ENCODE measurements at regions not wholly inside any gene's neighbourhood (a gene's known extent, or its start where the extent isn't known, plus 50 kb on each side); places are given as distances from the start of the nearest gene placed in this dataset.

DNA sequence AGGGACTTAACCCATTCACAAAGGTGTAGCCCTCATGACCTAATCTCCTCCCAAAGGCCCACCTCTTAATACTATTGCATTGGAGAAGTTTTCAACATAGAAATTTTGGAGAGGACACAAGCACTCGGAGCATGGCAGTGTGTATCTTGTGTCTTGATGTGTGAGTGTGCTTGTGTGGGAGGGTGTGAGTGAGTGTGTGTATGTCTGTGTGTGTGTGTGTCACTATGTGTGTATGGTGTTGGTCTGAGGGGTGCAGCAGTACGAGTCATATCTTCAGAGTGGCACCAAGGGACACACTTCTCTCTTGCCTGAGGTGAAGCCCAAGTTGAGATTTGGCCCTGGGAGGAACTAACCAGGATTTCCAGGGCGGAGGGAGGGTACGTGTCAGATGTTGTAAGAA is 73.7 kb downstream of the NAV1 start:
- H3K36me3 ChIP-seq (ENCODE audit: control insufficient read depth, insufficient read depth, low read length) = no peaks in the 10 kb centered on the region
- TF ChIP-seq, protein P1, sequence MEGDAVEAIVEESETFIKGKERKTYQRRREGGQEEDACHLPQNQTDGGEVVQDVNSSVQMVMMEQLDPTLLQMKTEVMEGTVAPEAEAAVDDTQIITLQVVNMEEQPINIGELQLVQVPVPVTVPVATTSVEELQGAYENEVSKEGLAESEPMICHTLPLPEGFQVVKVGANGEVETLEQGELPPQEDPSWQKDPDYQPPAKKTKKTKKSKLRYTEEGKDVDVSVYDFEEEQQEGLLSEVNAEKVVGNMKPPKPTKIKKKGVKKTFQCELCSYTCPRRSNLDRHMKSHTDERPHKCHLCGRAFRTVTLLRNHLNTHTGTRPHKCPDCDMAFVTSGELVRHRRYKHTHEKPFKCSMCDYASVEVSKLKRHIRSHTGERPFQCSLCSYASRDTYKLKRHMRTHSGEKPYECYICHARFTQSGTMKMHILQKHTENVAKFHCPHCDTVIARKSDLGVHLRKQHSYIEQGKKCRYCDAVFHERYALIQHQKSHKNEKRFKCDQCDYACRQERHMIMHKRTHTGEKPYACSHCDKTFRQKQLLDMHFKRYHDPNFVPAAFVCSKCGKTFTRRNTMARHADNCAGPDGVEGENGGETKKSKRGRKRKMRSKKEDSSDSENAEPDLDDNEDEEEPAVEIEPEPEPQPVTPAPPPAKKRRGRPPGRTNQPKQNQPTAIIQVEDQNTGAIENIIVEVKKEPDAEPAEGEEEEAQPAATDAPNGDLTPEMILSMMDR (IDR thresholded peaks at IDR 0.05; ENCODE audit: insufficient read depth, low read length, poor library complexity, severe bottlenecking) = no peak
- no peaks in the 10 kb centered on the region for H3K27me3 ChIP-seq (replicated peaks; ENCODE audit: control insufficient read depth, insufficient read depth, low read length)
- H3K4me3 ChIP-seq (replicated peaks; ENCODE audit: low read depth, low read length) = no peak overlapping the region
- no peak for DNase-seq (ENCODE audit: extremely low read depth, insufficient read length)

- no peak for DNase-seq (ENCODE audit: extremely low read depth, insufficient read length)
- TF ChIP-seq, protein P1 (IDR thresholded peaks at IDR 0.05; ENCODE audit: insufficient read depth, low read length, poor library complexity, severe bottlenecking) = no peak
- no peak overlapping the region for H3K4me3 ChIP-seq (replicated peaks; ENCODE audit: low read depth, low read length)
- no peaks in the 10 kb centered on the region; the same call in 1 of the 2 replicates for H3K27me3 ChIP-seq (replicated peaks; ENCODE audit: control insufficient read depth, insufficient read depth, low read length)
- no peaks in the 10 kb centered on the region for H3K36me3 ChIP-seq (ENCODE audit: control insufficient read depth, insufficient read depth, low read length)
Observed at GRCh38 chr1:201614262-201615015, 75.5 kb downstream of the NAV1 start.

DNA sequence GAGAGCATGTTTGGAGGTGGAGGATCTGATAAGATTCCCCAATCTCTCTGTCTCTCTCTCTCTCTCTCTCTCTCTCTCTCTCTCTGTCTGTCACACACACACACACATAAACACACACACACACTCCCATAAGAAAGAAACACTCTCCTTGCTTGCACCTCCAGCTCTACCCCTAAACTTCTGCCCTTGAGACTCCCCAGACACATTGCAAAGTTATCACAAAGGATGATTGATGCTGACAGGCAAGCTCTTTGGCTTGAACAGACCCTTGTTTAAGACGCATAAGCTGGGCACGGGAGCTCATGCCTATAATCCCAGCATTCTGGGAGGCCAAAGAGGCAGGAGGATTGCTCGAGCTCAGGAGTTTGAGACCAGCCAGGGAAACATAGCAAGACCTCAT is 78.2 kb downstream of the NAV1 start:
- Histone ChIP-seq H3K36me3 (ENCODE audit: control insufficient read depth, insufficient read depth, low read length) (no peaks in the 10 kb centered on the region), H3K27me3 (replicated peaks; ENCODE audit: control insufficient read depth, insufficient read depth, low read length) (no peaks in the 10 kb centered on the region; the same call in 1 of the 2 replicates), H3K4me3 (replicated peaks; ENCODE audit: low read depth, low read length) (no peak overlapping the region)
- TF ChIP-seq, protein P1 (IDR thresholded peaks at IDR 0.05; ENCODE audit: insufficient read depth, low read length, poor library complexity, severe bottlenecking) = no peak
- DNase-seq (ENCODE audit: extremely low read depth, insufficient read length) = no peak

DNA sequence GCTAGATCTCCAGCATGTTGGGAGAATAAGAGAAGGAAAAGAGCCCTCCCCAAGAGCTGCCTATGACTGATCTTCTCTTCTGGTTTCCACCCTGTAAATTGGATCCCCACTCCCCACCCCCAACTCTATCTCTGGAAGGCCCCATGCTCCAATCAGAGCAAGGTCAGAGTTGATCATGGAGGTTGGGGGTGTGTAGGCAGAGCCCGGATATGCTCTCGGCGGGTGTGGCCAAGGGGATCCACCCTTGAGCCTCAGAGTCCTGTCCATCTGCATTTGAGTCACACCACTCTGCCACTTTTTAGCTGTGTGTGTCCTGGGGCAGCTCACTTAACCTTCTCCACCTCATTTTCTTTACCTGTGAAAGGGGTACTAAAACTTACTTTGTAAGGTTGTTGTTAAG is 79.5 kb downstream of the NAV1 start:
- H3K4me3 ChIP-seq (replicated peaks; ENCODE audit: low read depth, low read length) = no peak overlapping the region
- TF ChIP-seq, protein P1 (IDR thresholded peaks at IDR 0.05; ENCODE audit: insufficient read depth, low read length, poor library complexity, severe bottlenecking) = no peak
- H3K36me3 ChIP-seq (ENCODE audit: control insufficient read depth, insufficient read depth, low read length) = no peaks in the 10 kb centered on the region
- DNase-seq (ENCODE audit: extremely low read depth, insufficient read length) = no peak
- peaks cover 2% of the 10 kb centered on the region for H3K27me3 ChIP-seq (replicated peaks; ENCODE audit: control insufficient read depth, insufficient read depth, low read length)

GRCh38 chr1:201618905-201619304 is 80.0 kb downstream of the NAV1 start:
- TF ChIP-seq, protein P1 (IDR thresholded peaks at IDR 0.05; ENCODE audit: insufficient read depth, low read length, poor library complexity, severe bottlenecking) = no peak

More at GRCh38 chr1:201618905-201619304, 80.0 kb downstream of the NAV1 start:
- no peak overlapping the region for H3K4me3 ChIP-seq (replicated peaks; ENCODE audit: low read depth, low read length)
- no peaks in the 10 kb centered on the region for H3K36me3 ChIP-seq (ENCODE audit: control insufficient read depth, insufficient read depth, low read length)
- peaks cover 2% of the 10 kb centered on the region for H3K27me3 ChIP-seq (replicated peaks; ENCODE audit: control insufficient read depth, insufficient read depth, low read length)
- DNase-seq (ENCODE audit: extremely low read depth, insufficient read length) = no peak

All from GM06990 (cell line).